ENCODE measurements at regions not wholly inside any gene's neighbourhood (a gene's known extent, or its start where the extent isn't known, plus 50 kb on each side); places are given as distances from the start of the nearest gene placed in this dataset.

DNA sequence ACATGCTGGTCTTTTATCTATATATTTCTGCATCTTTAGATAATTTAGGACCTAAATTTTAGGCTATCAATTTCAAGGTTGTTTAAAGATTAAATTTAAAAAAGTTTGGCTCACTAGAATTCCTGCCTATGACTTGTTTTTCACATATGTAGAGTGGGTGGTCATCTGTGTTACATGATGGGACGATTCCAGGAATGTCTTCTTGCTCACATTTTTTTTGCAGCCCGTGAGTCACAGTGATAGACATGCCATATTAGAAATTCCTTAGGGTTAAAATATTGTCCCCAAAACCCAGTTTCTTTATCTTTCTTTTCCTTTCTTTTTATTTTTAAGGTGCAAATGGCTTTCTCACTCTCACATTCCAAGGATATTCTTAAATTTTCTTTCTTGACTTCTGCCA is 652.0 kb downstream of the PLCL1 start:
- TF ChIP-seq, protein P1, sequence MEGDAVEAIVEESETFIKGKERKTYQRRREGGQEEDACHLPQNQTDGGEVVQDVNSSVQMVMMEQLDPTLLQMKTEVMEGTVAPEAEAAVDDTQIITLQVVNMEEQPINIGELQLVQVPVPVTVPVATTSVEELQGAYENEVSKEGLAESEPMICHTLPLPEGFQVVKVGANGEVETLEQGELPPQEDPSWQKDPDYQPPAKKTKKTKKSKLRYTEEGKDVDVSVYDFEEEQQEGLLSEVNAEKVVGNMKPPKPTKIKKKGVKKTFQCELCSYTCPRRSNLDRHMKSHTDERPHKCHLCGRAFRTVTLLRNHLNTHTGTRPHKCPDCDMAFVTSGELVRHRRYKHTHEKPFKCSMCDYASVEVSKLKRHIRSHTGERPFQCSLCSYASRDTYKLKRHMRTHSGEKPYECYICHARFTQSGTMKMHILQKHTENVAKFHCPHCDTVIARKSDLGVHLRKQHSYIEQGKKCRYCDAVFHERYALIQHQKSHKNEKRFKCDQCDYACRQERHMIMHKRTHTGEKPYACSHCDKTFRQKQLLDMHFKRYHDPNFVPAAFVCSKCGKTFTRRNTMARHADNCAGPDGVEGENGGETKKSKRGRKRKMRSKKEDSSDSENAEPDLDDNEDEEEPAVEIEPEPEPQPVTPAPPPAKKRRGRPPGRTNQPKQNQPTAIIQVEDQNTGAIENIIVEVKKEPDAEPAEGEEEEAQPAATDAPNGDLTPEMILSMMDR (IDR thresholded peaks at IDR 0.05; ENCODE audit: insufficient read depth, low read depth, low read length, missing control alignments), result no peak
- no peak overlapping the region for H3K4me3 ChIP-seq (ENCODE audit: low read length)
- DNase-seq (ENCODE audit: low read depth), result peak; percentile 18

DNA sequence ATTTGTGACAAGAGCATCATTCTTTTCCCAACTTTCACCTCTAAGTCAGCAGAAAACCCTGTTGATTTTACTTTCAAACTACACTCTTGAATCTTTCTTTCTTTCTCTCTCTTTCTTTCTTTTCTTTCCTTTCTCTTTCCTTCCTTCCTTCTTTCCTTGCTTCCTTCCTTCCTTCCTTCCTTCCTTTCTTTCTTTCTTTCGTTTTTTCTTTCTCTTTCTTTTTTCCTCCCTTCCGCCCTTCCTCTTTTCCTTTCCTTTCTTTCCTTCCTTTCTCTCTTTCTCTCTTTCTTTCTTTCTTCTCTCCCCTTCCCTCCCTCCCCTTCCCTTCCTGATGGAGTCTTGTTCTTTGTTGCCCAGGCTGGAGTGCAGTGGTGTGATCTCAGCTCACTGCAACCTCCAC is 649.5 kb downstream of the PLCL1 start:
- no peak for DNase-seq (ENCODE audit: low read depth)
- H3K4me3 ChIP-seq (ENCODE audit: low read length), result no peak overlapping the region
- TF ChIP-seq, protein P1 (IDR thresholded peaks at IDR 0.05; ENCODE audit: insufficient read depth, low read depth, low read length, missing control alignments), result no peak

DNA sequence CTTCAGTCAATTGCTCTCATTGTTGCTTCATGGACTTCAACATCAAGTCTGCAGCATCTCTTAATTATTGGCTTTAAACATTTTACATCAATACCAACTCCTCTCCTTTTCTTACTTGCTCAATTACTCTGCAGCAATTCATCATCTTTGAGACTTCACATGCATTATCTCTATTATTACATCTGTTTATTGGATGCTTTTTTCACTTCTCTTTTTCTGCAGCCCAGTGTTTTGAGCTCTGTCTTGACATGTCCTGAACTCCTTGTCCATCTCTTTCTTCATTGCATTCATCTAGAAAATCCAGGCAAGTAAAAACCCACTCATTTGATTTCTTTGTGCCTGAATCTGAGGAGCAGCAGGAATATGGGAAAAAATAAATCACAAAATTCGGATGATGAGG is 647.9 kb downstream of the PLCL1 start:
- H3K4me3 ChIP-seq (ENCODE audit: low read length), result no peak overlapping the region
- no peak for DNase-seq (ENCODE audit: low read depth)
- TF ChIP-seq, protein P1 (IDR thresholded peaks at IDR 0.05; ENCODE audit: insufficient read depth, low read depth, low read length, missing control alignments), result no peak

DNA sequence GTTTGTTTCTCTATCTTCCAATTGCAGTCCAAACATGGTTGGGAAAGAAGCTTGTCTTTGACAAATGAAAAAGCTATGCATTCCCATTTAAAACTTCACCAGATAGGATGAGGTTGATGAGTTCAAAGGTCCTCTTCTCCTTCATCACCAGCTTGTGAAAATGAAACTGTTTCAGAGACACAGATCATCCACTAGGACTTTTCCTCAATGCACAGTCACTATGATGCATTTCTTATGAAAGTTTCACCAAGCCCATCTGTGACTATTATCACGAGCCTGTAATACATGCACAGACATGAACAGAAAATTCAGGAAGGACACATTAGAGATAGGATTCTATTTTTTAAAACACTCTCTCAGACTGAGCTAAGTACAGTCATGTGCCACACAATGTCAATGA is 644.4 kb downstream of the PLCL1 start:
- no peak overlapping the region for H3K4me3 ChIP-seq (ENCODE audit: low read length)
- DNase-seq (ENCODE audit: low read depth), result peak; percentile 94
- TF ChIP-seq, protein P1 (IDR thresholded peaks at IDR 0.05; ENCODE audit: insufficient read depth, low read depth, low read length, missing control alignments), result no peak

DNA sequence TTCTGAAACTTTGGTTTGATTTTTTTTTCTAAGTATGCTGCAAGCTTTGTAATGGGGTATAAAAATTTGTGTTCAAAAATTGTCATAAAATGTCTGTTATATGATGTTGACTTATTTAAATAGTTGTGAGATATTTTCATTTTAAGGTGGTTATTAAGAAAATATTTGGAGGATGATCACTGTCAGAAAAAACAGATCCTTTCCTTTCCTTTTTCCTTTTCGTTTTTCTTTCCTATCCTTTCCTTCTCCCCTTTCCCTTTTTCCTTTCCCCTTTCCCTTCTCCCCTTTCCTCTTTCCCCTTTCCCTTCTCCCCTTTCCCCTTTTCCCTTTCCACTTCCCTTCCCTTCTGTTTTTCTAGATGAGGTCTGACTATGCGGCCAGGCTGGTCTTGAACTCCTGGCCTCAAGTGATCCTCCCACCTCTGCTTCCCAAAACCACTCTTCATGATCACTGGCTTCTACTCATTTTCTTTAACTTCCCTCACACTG is 640.5 kb downstream of the PLCL1 start:
- no peak overlapping the region for H3K4me3 ChIP-seq (ENCODE audit: low read length)
- TF ChIP-seq, protein P1 (IDR thresholded peaks at IDR 0.05; ENCODE audit: insufficient read depth, low read depth, low read length, missing control alignments), result no peak
- no peak for DNase-seq (ENCODE audit: low read depth)

DNA sequence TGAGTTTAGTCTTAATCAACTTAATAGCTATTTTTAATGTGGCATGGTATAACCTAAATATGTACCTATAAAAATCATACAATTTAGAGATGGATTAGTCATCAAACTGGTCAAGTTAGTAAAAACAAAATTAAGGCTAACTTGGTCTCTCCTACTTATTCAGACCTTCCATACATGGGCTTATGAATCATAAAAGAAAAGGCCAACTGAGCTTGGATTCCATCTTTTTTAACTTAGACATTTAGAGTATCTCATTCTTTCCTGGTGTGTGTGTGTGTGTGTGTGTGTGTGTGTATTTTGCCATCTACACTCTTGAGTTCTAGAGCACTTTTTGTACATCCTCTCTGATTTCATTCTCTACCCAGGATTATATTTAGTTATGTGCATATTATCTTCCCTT is 637.5 kb downstream of the PLCL1 start:
- peak; percentile 41 for DNase-seq (ENCODE audit: low read depth)
- H3K4me3 ChIP-seq (ENCODE audit: low read length), result no peak overlapping the region
- TF ChIP-seq, protein P1 (IDR thresholded peaks at IDR 0.05; ENCODE audit: insufficient read depth, low read depth, low read length, missing control alignments), result no peak

DNA sequence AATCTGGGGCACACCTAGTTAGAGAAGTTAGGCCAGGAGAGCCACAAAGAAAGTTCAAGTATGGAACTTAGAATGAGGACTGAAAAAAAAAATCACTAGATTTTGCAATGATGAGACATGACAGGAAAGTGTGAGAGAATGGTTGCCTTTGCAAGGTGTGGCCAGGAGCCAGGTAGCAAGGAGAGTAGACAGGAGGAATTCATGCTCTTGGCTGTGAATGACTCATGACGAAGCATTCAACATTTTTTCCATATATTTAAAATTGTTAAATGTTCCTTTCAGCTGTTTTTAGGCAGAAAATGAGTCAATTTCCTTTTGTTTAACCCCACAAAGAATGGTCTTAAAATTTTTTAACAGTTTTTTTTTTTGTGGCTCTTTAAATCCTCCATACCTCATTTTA is 636.9 kb downstream of the PLCL1 start:
- TF ChIP-seq, protein P1 (IDR thresholded peaks at IDR 0.05; ENCODE audit: insufficient read depth, low read depth, low read length, missing control alignments), result no peak
- H3K4me3 ChIP-seq (ENCODE audit: low read length), result no peak overlapping the region
- DNase-seq (ENCODE audit: low read depth), result peak; percentile 91
